ENCODE measurements at regions not wholly inside any gene's neighbourhood (a gene's known extent, or its start where the extent isn't known, plus 50 kb on each side); places are given as distances from the start of the nearest gene placed in this dataset.
A peak's percentile ranks its signal among the peaks of the same experiment; 100 is the strongest.
"Not testable (repeated sequence)": the region's sequence is repeated elsewhere in the genome, so short reads cannot be mapped to it uniquely, and the experiment has no call there.

- not testable (repeated sequence) for DNase-seq
Observed at GRCh38 chr1:121007755-121008154, 118.2 kb downstream of the PPIAL4A start.

- DNase-seq: not testable (repeated sequence)
Observed at GRCh38 chr1:121008512-121009215, 119.1 kb downstream of the PPIAL4A start.

- DNase-seq: not testable (repeated sequence)
Observed at GRCh38 chr1:121009216-121010057, 119.9 kb downstream of the PPIAL4A start.

GRCh38 chr1:121010141-121010540, 120.6 kb downstream of the PPIAL4A start:
- not testable (repeated sequence) for DNase-seq

GRCh38 chr1:121013181-121013580, 123.6 kb downstream of the PPIAL4A start:
- not testable (repeated sequence) for DNase-seq

- peak; percentile 76 for DNase-seq
Observed at GRCh38 chr1:121016182-121017028, 126.8 kb downstream of the PPIAL4A start.

GRCh38 chr1:121019715-121020349, 130.3 kb downstream of the PPIAL4A start:
- not testable (repeated sequence) for DNase-seq

- DNase-seq: peak; percentile 64
Observed at GRCh38 chr1:121020350-121021236, 131.0 kb downstream of the PPIAL4A start.

GRCh38 chr1:121021716-121022115, 132.1 kb downstream of the PPIAL4A start:
- DNase-seq: not testable (repeated sequence)

- not testable (repeated sequence) for DNase-seq
Observed at GRCh38 chr1:121032878-121033494, 143.4 kb downstream of the PPIAL4A start.

- not testable (repeated sequence) for DNase-seq
Observed at GRCh38 chr1:121036792-121037191, 147.2 kb downstream of the PPIAL4A start.

- not testable (repeated sequence) for DNase-seq
Observed at GRCh38 chr1:121040974-121041373, 143.2 kb downstream of the FAM72B start.

- not testable (repeated sequence) for DNase-seq
Observed at GRCh38 chr1:121041497-121041896, 142.6 kb downstream of the FAM72B start.

- DNase-seq: not testable (repeated sequence)
Observed at GRCh38 chr1:121042882-121043281, 141.3 kb downstream of the FAM72B start.

GRCh38 chr1:121048293-121048752, 135.8 kb downstream of the FAM72B start:
- DNase-seq: not testable (repeated sequence)

- DNase-seq: not testable (repeated sequence)
Observed at GRCh38 chr1:121048769-121049443, 135.2 kb downstream of the FAM72B start.

- DNase-seq: not testable (repeated sequence)
Observed at GRCh38 chr1:121050097-121050496, 134.0 kb downstream of the FAM72B start.

- not testable (repeated sequence) for DNase-seq
Observed at GRCh38 chr1:121051161-121051790, 132.9 kb downstream of the FAM72B start.

- not testable (repeated sequence) for DNase-seq
Observed at GRCh38 chr1:121052081-121052660, 132.0 kb downstream of the FAM72B start.

All from fibroblast of skin of right quadriceps (primary cell).